Sigmoid colon (tissue), 3 donors: ENCODE measurements at regions not wholly inside any gene's neighbourhood (a gene's known extent, or its start where the extent isn't known, plus 50 kb on each side); places are given as distances from the start of the nearest gene placed in this dataset.

ENCODE experiments used
- POLR2A ChIP-seq, 2 donors: fragments of 450-650 bp; IDR thresholded peaks; one replicate each; pipeline ENCODE4 v1.6.1; 2016; ENCODE audit warnings: antibody characterized with exemption in 2 of 2, mild to moderate bottlenecking in 2 of 2, moderate library complexity in 2 of 2
- TF ChIP-seq, protein P1 (sequence below), 4 experiments: fragments of 450-650 bp in 3 of 4; fragments of 200-600 bp in 1 of 4; IDR thresholded peaks; one replicate each; pipeline ENCODE4 v1.5.1; 2016 to 2019; ENCODE audit warnings: antibody characterized with exemption in 4 of 4, mild to moderate bottlenecking in 3 of 4, moderate library complexity in 2 of 4

DNA sequence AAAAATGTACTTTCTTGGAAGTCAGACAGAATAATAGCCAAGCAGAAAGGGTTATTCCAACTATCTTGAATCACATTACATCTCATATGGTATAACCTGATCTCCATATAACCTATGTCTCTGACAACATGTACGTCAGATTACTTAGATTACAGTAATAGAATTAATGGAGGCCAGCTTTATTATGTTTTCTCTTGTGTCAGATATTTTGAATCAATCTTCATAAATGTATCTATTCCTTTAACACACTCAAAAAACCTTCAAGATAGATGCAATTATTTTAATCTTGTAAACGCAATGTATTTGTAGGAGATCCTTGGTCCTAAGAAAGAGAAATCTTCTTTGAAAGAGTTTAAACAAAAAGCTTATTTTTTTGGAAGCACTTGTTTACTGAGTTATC lies 188.4 kb upstream of the KLF12 start:
- TF ChIP-seq, protein P1, sequence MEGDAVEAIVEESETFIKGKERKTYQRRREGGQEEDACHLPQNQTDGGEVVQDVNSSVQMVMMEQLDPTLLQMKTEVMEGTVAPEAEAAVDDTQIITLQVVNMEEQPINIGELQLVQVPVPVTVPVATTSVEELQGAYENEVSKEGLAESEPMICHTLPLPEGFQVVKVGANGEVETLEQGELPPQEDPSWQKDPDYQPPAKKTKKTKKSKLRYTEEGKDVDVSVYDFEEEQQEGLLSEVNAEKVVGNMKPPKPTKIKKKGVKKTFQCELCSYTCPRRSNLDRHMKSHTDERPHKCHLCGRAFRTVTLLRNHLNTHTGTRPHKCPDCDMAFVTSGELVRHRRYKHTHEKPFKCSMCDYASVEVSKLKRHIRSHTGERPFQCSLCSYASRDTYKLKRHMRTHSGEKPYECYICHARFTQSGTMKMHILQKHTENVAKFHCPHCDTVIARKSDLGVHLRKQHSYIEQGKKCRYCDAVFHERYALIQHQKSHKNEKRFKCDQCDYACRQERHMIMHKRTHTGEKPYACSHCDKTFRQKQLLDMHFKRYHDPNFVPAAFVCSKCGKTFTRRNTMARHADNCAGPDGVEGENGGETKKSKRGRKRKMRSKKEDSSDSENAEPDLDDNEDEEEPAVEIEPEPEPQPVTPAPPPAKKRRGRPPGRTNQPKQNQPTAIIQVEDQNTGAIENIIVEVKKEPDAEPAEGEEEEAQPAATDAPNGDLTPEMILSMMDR (IDR thresholded peaks at IDR 0.05) = no peak
- no peak for TF ChIP-seq POLR2A (IDR thresholded peaks at IDR 0.05)
